ENCODE measurements at regions not wholly inside any gene's neighbourhood (a gene's known extent, or its start where the extent isn't known, plus 50 kb on each side); places are given as distances from the start of the nearest gene placed in this dataset.

- ATAC-seq (no peak), DNase-seq (no peak)
- H3K27ac ChIP-seq, result no peak overlapping the region
- H3K4me3 ChIP-seq, result no peak overlapping the region
- no peaks in the 10 kb centered on the region for H3K27me3 ChIP-seq
- no peaks in the 10 kb centered on the region for H3K9me3 ChIP-seq
- H3K4me1 ChIP-seq, result no peaks in the 10 kb centered on the region
- intact Hi-C loops (cut with DNase I; ENCODE audit: low total_unique reads) (no loop called here), in situ Hi-C loops (cut with MboI; ENCODE audit: low sequenced_read_pairs in 4 of 4) (no loop called here)
- TF ChIP-seq POLR2A (IDR thresholded peaks at IDR 0.05), result no peak
- H3K36me3 ChIP-seq, result no peaks in the 10 kb centered on the region
Observed at GRCh38 chr1:81547261-81547911, 253.3 kb upstream of the ADGRL2 start.

GRCh38 chr1:81545734-81546133, 255.0 kb upstream of the ADGRL2 start:
- ATAC-seq (no peak), DNase-seq (no peak)
- intact Hi-C loops (cut with DNase I; ENCODE audit: low total_unique reads), result no loop called here
- H3K27me3 ChIP-seq, result no peaks in the 10 kb centered on the region
- TF ChIP-seq POLR2A (IDR thresholded peaks at IDR 0.05) (no peak), CTCF (IDR thresholded peaks at IDR 0.05 in 4 of 5, conservative IDR thresholded peaks at IDR 0.05 in 1 of 5) (no peak)
- H3K4me1 ChIP-seq, result no peaks in the 10 kb centered on the region
- H3K27ac ChIP-seq, result no peak overlapping the region
- in situ Hi-C loops (cut with MboI; ENCODE audit: low sequenced_read_pairs in 4 of 4), result no loop called here
- H3K36me3 ChIP-seq, result no peaks in the 10 kb centered on the region
- no peak overlapping the region for H3K4me3 ChIP-seq
- H3K9me3 ChIP-seq, result no peaks in the 10 kb centered on the region

GRCh38 chr1:81543764-81544163, 257.0 kb upstream of the ADGRL2 start:
- Histone ChIP-seq H3K9me3 (no peaks in the 10 kb centered on the region), H3K27ac (no peak overlapping the region), H3K4me3 (no peak overlapping the region), H3K27me3 (no peaks in the 10 kb centered on the region), H3K4me1 (no peaks in the 10 kb centered on the region), H3K36me3 (no peaks in the 10 kb centered on the region)
- ATAC-seq, result no peak
- in situ Hi-C loops (cut with MboI; ENCODE audit: low sequenced_read_pairs in 4 of 4), result no loop called here
- DNase-seq, result no peak
- intact Hi-C loops (cut with DNase I; ENCODE audit: low total_unique reads), result no loop called here
- no peak for TF ChIP-seq CTCF (IDR thresholded peaks at IDR 0.05 in 4 of 5, conservative IDR thresholded peaks at IDR 0.05 in 1 of 5)
- TF ChIP-seq POLR2A (IDR thresholded peaks at IDR 0.05), result no peak

GRCh38 chr1:81542196-81542595, 258.5 kb upstream of the ADGRL2 start:
- Histone ChIP-seq H3K36me3 (no peaks in the 10 kb centered on the region), H3K4me1 (no peaks in the 10 kb centered on the region), H3K27me3 (no peaks in the 10 kb centered on the region), H3K9me3 (no peaks in the 10 kb centered on the region), H3K4me3 (no peak overlapping the region), H3K27ac (no peak overlapping the region)
- in situ Hi-C loops (cut with MboI; ENCODE audit: low sequenced_read_pairs in 4 of 4) (no loop called here), intact Hi-C loops (cut with DNase I; ENCODE audit: low total_unique reads) (no loop called here)
- TF ChIP-seq POLR2A (IDR thresholded peaks at IDR 0.05) (no peak), CTCF (IDR thresholded peaks at IDR 0.05 in 4 of 5, conservative IDR thresholded peaks at IDR 0.05 in 1 of 5) (no peak)
- no peak for DNase-seq
- ATAC-seq, result no peak

GRCh38 chr1:81540216-81540615, 260.5 kb upstream of the ADGRL2 start:
- H3K27ac ChIP-seq, result no peak overlapping the region
- ATAC-seq (no peak), DNase-seq (no peak)
- no peaks in the 10 kb centered on the region for H3K9me3 ChIP-seq
- intact Hi-C loops (cut with DNase I; ENCODE audit: low total_unique reads), result no loop called here
- H3K4me3 ChIP-seq, result no peak overlapping the region
- in situ Hi-C loops (cut with MboI; ENCODE audit: low sequenced_read_pairs in 4 of 4), result no loop called here
- no peaks in the 10 kb centered on the region for H3K4me1 ChIP-seq
- TF ChIP-seq CTCF (IDR thresholded peaks at IDR 0.05 in 4 of 5, conservative IDR thresholded peaks at IDR 0.05 in 1 of 5), result no peak
- no peak for TF ChIP-seq POLR2A (IDR thresholded peaks at IDR 0.05)
- H3K36me3 ChIP-seq, result no peaks in the 10 kb centered on the region
- H3K27me3 ChIP-seq, result no peaks in the 10 kb centered on the region
